ENCODE measurements at regions not wholly inside any gene's neighbourhood (a gene's known extent, or its start where the extent isn't known, plus 50 kb on each side); places are given as distances from the start of the nearest gene placed in this dataset.

DNA sequence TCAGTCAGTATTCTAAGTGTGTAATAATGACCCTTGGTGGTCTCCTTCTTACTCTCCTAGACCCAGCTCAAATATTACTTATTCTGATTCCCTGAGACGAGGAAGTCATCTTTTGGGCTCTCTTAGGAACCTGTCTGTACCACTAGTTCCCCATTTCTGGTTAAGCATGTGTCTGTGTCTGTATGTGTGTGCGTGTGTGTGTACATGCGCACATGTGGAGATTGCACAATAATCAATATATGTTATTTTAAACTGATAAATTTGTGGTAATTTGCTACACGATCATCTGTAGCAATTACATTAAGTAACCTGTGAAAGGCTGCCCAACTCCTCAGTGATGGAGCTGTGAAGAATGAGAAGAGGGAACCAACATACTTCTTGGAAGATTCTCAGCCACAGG lies 132.2 kb downstream of the ASCL4 start:
- Histone ChIP-seq H3K9ac (no peak overlapping the region), H3K36me3 (ENCODE audit: insufficient read depth) (no peaks in the 10 kb centered on the region), H2AFZ (ENCODE audit: low read depth) (no peak overlapping the region), H4K20me1 (ENCODE audit: insufficient read depth) (no peaks in the 10 kb centered on the region), H3K27ac (no peak overlapping the region), H3K4me3 (IDR thresholded peaks at IDR 0.05; ENCODE audit: insufficient read depth, low read depth, low read length) (no peak overlapping the region), H3K4me2 (no peak overlapping the region), H3K79me2 (ENCODE audit: insufficient read depth, low read depth) (no peaks in the 10 kb centered on the region; the same call in 1 of the 2 replicates), H3K27me3 (ENCODE audit: insufficient read depth, low read depth) (no peaks in the 10 kb centered on the region), H3K4me1 (ENCODE audit: low read depth, poor library complexity, severe bottlenecking) (peaks cover 11% of the 10 kb centered on the region)
- no peak for TF ChIP-seq CTCF (conservative IDR thresholded peaks at IDR 0.05; ENCODE audit: low read depth, low read length)

- H3K9ac ChIP-seq, result no peak overlapping the region; the same call in 1 of the 2 replicates
Measured at GRCh38 chr12:107912421-107913004, 138.0 kb downstream of the ASCL4 start.

GRCh38 chr12:107914460-107914977 lies 140.0 kb downstream of the ASCL4 start:
- TF ChIP-seq CTCF (conservative IDR thresholded peaks at IDR 0.05; ENCODE audit: low read depth, low read length), result no peak
- Histone ChIP-seq H3K79me2 (ENCODE audit: insufficient read depth, low read depth) (no peaks in the 10 kb centered on the region), H3K27me3 (ENCODE audit: insufficient read depth, low read depth) (no peaks in the 10 kb centered on the region), H3K9ac (no peak overlapping the region), H3K36me3 (ENCODE audit: insufficient read depth) (no peaks in the 10 kb centered on the region), H3K4me2 (no peak overlapping the region), H3K27ac (no peak overlapping the region), H4K20me1 (ENCODE audit: insufficient read depth) (no peaks in the 10 kb centered on the region), H3K4me3 (IDR thresholded peaks at IDR 0.05; ENCODE audit: insufficient read depth, low read depth, low read length) (no peak overlapping the region), H2AFZ (ENCODE audit: low read depth) (no peak overlapping the region), H3K4me1 (ENCODE audit: low read depth, poor library complexity, severe bottlenecking) (no peaks in the 10 kb centered on the region)

More at GRCh38 chr12:107912421-107913004, 138.0 kb downstream of the ASCL4 start:
- Histone ChIP-seq H3K27me3 (ENCODE audit: insufficient read depth, low read depth) (no peaks in the 10 kb centered on the region), H3K4me3 (IDR thresholded peaks at IDR 0.05; ENCODE audit: insufficient read depth, low read depth, low read length) (no peak overlapping the region), H4K20me1 (ENCODE audit: insufficient read depth) (no peaks in the 10 kb centered on the region), H3K27ac (no peak overlapping the region; the same call in 1 of the 2 replicates), H3K4me1 (ENCODE audit: low read depth, poor library complexity, severe bottlenecking) (no peaks in the 10 kb centered on the region), H3K36me3 (ENCODE audit: insufficient read depth) (no peaks in the 10 kb centered on the region), H3K4me2 (peak overlapping the region; percentile 47; the same call in 1 of the 2 replicates), H3K79me2 (ENCODE audit: insufficient read depth, low read depth) (no peaks in the 10 kb centered on the region), H2AFZ (ENCODE audit: low read depth) (peak overlapping the region; percentile 98)
- TF ChIP-seq CTCF (conservative IDR thresholded peaks at IDR 0.05; ENCODE audit: low read depth, low read length), result peak; percentile 93

DNA sequence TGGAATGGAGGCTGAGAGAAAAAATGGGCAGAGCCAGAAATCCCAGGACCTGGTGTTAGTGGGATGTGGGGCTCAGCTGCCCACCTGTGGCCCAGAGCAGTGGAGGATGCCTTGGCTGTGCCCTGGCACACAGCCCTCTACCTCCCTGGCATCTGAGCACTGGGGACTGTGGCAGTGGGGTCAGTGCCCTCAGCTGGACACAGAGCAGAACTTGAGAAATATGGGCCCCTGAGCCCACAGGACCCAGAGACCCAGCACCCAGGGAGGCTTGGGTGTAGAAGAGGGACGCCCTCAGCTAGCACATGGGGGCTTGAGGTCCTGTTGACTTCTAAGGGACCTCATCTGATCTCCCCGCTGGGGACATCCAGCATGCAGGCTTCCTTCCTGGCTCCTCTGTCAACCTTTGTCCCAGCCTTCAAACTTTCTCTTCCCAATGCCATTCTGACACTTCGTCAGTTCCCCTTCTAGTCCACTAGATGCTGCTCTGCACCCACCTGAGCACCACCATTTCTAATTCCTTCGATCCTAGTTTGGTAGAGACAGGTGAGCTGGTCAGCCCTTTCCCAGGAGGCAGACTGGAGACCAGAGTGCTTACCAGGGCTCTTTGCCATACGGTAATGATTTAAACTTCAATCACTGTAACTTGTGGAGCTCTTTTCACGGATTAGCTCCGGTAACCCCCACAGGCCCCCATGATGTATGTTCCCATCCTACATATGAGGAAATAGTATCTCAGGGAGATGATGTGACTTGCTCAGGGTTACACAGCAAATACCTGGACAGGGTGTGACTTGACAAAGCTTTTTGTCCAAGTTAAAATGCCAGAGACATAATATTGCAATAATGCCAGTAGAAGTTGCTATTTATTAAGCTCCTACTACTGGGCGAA lies 143.7 kb downstream of the ASCL4 start:
- Histone ChIP-seq H3K27ac (no peak overlapping the region), H3K4me1 (ENCODE audit: low read depth, poor library complexity, severe bottlenecking) (no peaks in the 10 kb centered on the region), H3K4me2 (no peak overlapping the region), H3K4me3 (IDR thresholded peaks at IDR 0.05; ENCODE audit: insufficient read depth, low read depth, low read length) (no peak overlapping the region), H3K79me2 (ENCODE audit: insufficient read depth, low read depth) (no peaks in the 10 kb centered on the region), H3K27me3 (ENCODE audit: insufficient read depth, low read depth) (no peaks in the 10 kb centered on the region), H3K9ac (no peak overlapping the region), H4K20me1 (ENCODE audit: insufficient read depth) (no peaks in the 10 kb centered on the region), H3K36me3 (ENCODE audit: insufficient read depth) (no peaks in the 10 kb centered on the region), H2AFZ (ENCODE audit: low read depth) (no peak overlapping the region)
- peak; percentile 67 for TF ChIP-seq CTCF (conservative IDR thresholded peaks at IDR 0.05; ENCODE audit: low read depth, low read length)

Data from KMS-11 (cell line).